HG02885 (cell line): ENCODE measurements at regions not wholly inside any gene's neighbourhood (a gene's known extent, or its start where the extent isn't known, plus 50 kb on each side); places are given as distances from the start of the nearest gene placed in this dataset.
"Not testable (repeated sequence)": the region's sequence is repeated elsewhere in the genome, so short reads cannot be mapped to it uniquely, and the experiment has no call there.

Experiments used
- ATAC-seq: cut with Tn5 transposase; IDR thresholded peaks from one replicate; pipeline ENCODE4 v1.9.1; 2021; ENCODE audit warnings: mild to moderate bottlenecking; ENCODE audit not compliant: unreplicated experiment, poor library complexity

DNA sequence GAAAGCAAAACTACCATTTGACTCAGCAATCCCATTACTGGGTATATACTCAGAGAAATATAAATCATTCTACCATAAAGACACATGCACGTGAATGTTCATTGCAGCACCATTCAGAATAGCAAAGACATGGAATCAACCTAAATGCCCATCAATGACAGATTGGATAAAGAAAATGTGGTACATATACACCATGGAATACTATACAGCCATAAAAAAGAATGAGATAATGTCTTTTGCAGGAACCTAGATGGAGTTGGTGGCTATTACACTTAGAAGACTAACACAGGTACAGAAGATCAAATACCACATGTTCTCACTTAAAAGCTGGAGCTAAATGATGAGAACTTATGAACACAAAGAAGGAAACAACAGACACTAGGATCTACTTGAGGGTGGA is 647.1 kb downstream of the MAT2B start:
- ATAC-seq = not testable (repeated sequence)

DNA sequence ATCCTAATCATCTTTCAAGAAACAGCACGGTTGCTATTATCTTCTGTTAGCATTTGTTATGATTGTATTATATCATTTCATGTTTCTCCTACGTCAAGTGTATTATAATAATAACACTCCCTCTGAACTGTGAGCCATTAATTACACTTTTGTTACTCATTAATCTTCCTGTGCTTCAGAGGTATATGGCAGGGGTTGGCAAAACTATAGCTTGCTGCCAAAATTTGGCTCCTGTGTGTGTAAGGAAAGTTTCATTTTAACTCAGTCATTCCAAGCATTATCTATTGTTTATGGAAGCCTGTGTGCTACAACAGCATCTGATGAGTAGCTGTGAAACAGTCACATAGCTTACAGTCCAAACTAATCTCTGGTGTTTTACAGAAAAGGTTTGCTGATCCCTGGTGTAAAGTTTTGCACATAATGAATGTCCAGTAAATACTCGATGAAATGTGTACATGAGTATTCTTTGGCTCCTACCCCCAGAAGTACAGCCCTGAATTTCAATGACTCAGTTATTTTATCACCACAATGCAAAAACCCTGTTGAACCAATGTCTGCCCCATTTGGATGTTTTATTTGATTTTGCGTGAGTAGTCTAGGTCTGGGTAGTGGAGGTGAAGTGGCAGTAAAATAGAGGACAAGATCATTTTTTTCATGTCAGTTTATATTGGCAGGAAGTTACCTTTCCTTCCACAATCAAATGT is 648.2 kb downstream of the MAT2B start:
- ATAC-seq = no peak

DNA sequence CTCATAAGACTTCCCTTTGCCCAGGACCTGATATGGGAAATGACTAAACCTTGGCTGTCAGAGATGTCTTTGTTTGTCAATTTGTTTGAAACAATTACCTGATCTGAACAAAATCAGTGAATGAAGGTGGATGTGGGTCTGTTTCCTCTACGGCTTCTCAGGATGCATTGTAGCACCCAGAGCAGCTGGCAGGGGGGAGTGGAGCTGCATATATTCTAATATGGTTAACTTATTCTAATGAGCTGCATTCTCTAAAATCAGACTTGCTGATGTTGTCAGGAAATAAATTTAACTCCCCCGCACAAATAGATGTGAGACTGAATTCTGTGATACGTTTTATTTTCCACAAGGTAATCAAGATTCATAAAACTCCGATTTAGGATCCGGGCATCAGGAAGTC is 665.4 kb downstream of the MAT2B start:
- ATAC-seq = no peak

DNA sequence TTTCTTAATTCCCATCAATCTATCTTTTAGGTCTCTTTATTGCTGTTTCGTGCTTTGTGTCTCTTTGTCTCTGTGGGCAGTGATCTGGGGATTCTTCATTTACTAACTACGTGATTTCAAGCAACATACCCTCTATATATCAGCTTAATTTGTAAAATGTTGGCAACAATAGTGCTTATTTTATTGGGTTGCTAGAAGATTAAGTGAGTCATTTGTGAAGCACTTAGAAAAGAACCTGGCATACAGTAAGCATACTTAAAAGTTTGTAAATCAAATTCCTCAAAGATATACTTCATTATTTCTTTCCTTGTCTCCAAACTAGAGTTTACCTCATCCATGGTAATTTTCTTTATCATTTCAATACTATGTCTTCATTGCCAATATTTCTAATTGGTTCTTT is 669.7 kb downstream of the MAT2B start:
- no peak for ATAC-seq

DNA sequence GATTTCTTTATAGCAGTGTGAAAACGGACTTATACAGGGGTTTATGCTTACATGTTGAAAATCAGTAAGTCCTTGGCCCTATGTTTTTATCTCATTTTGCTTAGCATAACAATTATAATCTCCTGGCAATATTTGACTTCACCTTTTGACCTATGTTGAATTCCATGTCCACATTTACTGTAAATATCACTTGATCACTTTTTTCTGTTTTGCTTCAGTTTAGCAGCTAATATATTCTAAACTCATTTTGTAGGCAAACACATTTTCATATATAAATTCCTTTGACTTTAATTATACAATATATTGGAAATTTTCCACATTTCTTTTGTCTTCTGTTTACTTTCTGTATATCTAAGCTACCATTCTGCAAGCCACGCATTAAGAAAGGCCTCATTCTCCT is 674.0 kb downstream of the MAT2B start:
- no peak for ATAC-seq

DNA sequence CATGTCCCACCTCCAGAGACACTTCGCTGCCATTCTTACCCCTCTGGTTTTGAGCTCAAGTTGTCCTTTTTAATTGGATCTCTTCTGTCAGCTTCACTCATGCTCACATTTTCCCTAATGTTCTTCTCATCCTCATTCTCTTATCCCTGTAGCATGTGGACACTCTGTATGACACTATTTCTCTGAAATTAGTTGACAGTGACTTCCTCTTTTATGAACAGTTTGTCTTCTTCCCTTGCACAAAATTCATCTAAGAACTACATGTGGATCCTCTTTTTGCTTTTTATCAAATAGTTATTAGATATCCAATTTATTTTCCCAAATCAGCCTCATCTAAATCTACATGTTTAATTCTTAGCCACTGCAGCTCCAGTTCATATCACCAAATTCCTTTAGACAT is 676.2 kb downstream of the MAT2B start:
- no peak for ATAC-seq

DNA sequence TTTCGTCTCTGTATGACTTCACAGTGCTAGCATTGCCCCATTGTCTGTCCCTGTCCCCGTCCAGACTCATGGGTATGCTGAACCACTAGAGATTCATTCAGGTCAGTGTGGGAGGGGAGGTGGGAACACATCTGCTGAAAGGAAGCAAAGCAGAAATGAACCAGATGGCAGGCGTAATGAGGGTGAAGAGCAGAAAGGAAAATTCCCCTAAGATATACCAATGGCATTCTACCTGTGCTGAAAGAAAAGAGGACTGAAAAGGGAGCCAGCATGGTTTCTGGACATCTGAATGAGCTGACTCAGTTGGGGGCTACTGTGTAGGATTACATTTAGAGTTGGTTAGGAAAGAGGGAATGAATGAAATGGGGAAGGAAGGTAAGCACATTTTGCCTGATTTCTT is 678.7 kb downstream of the MAT2B start:
- no peak for ATAC-seq

DNA sequence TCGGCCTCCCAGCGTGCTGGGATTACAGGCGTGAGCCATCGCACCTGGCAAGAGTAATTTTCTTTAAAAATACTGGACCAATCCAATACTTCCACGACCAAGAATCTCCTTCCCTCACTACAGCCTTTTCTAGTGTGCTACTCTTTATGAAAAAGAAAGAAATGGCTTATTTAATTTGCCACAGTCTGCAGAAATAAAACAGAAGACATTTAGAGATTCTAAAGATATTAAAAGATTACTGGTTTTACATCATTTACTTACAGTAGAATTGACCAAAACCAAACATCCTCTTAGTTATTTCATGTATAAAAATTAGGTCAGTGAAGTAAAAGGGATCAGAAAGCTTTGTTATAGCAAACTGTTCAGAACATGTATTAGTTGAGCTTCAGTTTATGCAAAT is 679.6 kb downstream of the MAT2B start:
- ATAC-seq = no peak

DNA sequence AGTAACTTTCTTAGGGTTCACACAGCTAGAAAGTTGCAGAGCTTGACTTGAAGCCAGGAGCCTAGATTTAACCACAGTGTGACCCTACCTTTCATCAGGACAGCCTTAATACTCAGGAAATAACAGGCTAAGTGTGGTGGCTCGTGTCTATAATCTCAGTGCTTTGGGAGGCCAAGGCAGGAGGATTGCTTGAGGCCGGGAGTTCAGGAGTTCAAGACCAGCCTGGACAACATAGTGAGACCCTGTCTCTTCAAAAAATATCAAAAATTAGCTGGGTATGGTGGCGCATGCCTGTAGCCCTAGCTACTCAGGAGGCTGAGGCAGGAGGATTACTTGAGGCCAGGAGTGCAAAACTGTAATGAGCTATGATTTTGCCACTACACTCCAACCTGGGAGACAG is 681.1 kb downstream of the MAT2B start:
- no peak for ATAC-seq

DNA sequence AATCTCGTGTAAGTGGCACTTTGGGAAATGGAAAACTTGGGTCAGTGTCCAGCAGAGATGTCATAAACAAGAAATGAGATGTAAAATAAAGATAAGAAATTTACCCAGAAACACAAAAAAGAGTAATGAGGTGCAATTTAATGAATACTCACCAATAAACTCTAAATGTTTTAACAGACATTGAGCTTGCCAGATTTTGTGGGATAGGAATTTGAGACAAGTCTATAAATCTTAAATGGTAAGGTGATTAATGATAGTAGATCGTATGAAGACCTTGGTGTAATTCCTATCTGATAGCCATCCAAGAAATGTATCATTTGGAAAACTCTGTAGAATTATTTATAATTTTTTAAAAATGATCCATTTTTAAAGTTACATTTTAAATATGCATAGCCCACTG is 682.4 kb downstream of the MAT2B start:
- ATAC-seq = no peak

DNA sequence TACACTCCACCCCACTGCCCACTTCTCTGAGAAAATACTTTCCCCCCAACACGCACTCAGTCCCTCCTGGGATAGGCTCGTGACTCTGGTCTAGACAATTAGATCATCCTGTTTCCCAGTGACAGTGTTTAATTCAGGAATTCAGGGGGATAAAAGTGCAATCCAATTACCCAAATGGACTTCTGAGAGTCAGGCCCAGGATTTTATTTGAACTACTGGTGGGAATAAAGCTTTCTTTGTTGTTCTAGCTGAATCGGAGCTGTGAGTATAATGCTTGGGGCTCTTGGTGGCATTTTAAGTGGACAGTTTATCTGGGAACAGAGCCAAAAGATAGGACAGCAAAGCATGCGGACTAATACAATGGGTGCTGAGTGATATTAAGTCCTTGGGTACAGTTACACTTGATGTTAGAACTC is 683.3 kb downstream of the MAT2B start:
- no peak for ATAC-seq

DNA sequence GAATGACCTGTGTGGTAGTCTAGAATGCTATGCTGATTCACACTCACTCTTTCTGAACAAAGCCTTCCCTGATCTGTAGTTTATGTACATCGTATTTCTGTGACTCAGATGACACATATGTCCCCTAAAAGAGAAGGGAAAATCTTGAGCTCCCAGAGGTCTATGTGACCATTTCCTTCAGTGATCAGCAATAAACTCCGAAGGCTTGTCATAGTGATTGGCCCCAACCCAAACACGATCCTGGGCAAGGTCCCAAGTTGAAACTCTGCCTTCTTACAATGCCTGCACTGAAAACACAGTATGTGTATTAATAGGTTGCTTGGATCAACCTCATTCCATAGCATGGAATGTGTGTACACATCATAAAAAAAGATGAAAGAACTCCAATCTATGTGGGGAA is 685.8 kb downstream of the MAT2B start:
- ATAC-seq = no peak

DNA sequence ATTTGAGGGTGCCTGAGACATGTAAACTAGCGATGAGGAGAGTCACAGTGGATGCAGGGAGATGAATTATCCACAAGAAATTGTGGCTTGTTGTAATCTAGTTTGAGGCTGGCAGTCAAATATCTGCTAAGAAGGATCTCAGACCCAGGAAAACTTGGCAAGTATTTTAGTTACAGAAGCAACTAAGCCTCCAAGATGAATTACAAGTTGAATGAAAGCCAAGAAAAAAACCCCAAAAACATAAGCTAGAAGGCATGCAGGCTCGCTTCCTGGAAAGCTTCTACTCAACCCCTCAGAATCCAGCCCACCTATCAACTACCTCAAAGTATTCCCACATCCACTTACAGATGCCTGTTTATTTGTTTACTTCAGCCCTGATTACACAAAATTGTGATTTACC is 696.9 kb downstream of the MAT2B start:
- ATAC-seq = no peak

DNA sequence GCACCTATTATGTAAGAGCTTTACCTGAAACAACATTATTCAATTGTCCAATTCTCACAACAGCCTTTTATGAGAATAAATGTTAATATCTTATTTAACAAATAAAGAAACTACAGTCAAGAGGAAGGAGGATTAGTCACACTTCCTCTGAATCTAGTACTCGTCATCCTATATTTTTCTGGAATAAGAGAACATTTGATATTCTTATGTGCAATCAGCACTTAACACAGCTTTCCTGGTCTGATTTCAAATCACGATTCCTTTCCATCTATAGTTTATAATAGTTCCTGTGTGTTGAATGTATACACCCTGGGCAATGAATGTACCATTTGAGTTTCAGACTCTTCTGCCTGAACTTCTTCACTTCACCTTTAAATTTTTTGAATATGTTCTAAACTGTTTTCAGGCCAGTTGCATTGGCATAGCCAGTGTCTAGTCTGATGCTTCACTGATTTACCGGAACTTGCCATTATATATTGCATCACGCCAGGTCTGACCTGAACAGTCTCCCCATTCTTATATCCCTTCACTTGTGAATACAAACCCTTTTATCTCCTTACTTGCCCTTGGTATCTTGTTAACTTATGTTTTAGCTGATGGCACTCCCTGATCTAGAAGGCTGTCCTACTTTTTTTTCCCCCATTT is 698.3 kb downstream of the MAT2B start:
- ATAC-seq = no peak

DNA sequence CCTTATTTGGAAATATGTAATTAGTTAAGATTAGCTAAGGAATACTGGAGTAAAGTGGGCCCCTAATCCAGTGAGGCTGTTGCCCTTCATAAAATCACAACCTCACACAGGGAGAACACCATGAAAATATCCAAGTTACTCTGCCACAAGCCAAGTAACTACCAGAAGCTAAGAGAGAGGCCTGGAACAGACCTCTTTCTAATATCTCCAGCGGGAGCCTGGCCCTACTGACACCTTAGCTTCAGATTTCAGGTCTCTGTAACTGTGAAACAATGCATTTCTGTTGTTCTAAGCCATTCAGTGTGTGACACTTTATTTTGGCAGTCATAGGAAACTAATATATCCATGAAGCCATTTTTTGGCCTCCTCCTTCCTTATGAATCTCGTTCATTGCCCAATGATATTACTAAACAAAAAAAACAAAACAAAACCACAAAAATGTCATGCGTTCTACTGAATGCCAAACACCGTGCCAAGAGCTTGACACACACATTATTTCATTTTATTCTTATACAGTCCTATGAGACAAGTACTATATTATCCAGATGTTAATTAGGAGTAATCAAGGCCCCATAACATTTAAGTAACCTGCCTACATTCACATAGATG is 699.0 kb downstream of the MAT2B start:
- no peak for ATAC-seq

DNA sequence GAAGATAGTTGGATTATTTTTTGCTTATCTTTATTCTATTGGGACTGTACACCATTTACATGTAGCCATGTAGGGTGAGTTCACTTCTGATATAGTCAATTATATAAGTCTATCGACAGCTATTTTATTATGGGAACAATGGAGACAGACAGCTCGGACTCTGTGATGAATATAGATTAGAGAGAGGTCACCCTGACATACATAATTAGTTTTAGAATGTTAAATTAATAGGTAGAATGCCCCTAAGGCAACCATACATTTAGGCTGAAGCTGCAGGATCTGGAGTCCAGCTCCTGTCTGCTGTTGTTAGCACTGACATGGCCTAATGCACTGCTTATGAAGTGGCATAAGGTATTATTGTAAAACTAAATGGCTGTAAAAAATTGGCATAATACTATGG is 700.8 kb downstream of the MAT2B start:
- no peak for ATAC-seq

DNA sequence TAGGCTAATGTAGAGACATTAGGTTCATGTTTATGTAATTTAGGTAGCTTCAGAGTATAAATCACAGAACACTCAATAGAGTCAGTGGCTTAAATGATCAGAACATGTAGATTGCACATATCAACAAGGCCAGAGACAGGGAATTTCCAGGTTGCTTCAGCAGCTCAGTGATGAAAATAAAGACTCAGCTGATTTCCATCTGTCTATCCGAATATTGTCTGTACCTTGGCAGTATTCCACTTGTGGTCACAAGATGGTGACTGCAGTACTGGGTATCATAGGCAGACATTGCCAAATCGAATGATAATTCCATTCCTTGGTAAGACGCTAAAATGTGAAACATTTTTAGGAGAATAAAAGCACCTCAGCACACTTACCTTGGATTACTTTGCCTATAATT is 702.2 kb downstream of the MAT2B start:
- ATAC-seq = no peak

DNA sequence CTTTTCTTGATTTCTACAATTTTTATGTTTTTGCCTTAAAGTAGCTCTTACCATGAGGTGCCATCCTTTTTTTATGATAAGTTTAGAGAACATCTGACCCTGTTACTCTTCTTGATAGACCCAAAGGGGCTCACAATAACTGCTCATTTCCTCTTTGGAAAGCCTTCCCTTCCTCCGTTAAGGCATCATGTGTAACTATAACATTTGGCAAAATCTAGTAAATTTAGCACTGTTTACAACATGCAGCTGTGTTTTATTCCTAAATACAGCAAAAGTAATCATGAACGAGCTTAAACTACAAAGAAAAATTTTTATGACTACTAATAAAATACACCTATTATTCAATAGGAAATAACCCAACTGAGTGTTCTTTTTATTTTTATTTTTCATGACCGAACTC is 705.1 kb downstream of the MAT2B start:
- ATAC-seq = no peak

DNA sequence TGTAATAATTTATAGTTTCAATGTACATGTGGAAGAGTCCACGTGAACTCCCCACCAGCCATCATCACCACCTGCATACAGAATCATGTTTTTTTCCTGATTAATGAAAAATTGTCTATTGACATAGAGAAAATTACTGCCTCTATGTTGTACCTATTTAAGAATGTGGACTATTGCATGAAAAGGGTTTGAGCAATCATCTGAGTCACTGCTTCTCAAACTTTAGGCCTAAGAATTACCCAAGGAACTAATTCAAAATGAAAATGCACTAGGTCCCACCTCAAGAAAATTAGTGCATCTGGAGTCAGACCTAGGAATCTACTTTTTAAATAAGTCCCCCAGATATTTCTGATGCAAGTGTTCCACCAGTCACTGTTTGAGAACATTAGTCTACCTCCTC is 709.3 kb downstream of the MAT2B start:
- ATAC-seq = no peak

DNA sequence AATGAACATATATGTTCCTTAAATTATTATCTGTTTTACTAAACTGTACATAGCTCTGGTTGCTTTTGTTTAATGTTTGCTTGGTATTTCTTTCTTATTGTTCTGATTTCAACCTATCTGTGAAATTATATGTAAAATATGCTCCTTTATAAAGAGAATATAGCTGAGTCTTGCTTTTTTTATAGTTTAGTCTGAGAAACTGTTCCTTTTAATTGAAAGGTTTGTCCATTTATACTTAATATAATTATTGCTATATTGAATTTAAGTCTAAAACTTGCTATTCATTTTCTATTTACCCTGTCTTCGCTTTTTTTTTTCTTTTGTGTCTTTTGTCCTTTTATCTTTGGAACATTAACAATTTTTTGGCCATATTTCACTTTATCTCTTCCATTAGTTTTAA is 712.0 kb downstream of the MAT2B start:
- no peak for ATAC-seq

DNA sequence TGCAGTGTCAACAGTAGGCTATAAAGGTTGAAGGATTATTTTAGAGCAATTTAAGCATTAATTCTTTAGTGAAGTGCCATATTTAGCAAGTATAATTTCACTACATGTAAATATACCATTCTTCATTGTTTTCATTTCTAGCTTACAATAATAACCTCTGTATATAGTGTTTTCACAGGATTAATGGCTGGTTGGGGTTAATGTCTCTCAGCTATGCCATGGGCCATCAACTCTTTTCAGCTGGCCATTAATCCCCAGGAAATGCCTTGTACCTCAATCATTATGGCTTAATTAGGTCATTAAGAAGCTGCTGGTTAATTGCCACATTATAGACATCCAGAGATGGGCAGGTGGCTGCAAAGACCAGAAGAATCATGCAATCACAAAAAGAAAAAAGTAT is 715.1 kb downstream of the MAT2B start:
- ATAC-seq = no peak

DNA sequence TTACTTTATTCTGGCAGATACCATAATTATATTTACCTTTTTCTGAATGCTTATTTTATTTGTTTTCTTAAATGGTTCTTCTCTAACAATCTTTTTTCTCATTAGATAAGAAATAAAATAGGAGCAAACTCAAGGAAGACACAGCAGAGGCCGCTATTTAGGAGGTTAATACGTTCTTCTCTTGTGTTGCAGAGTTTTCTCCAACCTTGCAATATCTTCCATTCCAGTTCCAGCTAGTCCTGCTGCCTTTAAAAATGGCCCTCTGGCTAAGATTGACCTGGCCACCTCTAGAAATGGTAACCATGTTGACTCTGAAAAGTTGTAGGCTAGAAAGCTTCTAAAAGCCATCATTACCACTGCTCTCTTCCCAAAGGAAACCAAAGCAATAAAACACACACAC is 718.8 kb downstream of the MAT2B start:
- no peak for ATAC-seq
